ENCODE measurements at regions not wholly inside any gene's neighbourhood (a gene's known extent, or its start where the extent isn't known, plus 50 kb on each side); places are given as distances from the start of the nearest gene placed in this dataset.

DNA sequence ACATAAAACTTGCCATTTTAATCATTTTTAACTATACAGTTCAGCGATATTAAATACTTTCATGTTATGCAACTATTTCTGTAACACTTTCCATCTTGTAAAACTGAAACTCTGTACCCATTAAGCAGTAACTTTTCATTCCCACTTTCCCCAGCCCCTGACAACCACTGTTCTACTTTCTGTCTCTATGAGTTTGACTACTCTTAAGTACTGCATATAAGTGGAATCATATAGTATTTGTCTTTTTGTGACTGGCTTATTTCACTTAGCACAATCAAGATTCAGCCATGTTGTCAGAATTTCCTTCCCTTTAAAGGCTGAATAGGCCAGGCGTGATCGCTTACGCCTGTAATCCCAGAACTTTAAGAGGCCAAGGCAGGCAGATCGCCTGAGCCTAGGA lies 56.2 kb downstream of the ARHGAP35 start:
- TF ChIP-seq, protein P1, sequence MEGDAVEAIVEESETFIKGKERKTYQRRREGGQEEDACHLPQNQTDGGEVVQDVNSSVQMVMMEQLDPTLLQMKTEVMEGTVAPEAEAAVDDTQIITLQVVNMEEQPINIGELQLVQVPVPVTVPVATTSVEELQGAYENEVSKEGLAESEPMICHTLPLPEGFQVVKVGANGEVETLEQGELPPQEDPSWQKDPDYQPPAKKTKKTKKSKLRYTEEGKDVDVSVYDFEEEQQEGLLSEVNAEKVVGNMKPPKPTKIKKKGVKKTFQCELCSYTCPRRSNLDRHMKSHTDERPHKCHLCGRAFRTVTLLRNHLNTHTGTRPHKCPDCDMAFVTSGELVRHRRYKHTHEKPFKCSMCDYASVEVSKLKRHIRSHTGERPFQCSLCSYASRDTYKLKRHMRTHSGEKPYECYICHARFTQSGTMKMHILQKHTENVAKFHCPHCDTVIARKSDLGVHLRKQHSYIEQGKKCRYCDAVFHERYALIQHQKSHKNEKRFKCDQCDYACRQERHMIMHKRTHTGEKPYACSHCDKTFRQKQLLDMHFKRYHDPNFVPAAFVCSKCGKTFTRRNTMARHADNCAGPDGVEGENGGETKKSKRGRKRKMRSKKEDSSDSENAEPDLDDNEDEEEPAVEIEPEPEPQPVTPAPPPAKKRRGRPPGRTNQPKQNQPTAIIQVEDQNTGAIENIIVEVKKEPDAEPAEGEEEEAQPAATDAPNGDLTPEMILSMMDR (IDR thresholded peaks at IDR 0.05; ENCODE audit: borderline replicate concordance, extremely low read depth, low read length, poor library complexity, severe bottlenecking), result no peak
- H4K20me1 ChIP-seq (ENCODE audit: insufficient read depth, low read length), result peaks cover 39% of the 10 kb centered on the region; the same call in 1 of the 2 replicates
- ATAC-seq (ENCODE audit: insufficient read depth, low read depth), result no peak
- H3K36me3 ChIP-seq (ENCODE audit: insufficient read depth, low read length), result peaks cover 38% of the 10 kb centered on the region
- peaks cover 12% of the 10 kb centered on the region for H3K4me1 ChIP-seq (ENCODE audit: insufficient read depth, low read length)
- no peak overlapping the region for H3K4me2 ChIP-seq (ENCODE audit: insufficient read depth, low read length)
- no peak overlapping the region for H3K9ac ChIP-seq (ENCODE audit: low read depth, low read length)
- no peaks in the 10 kb centered on the region for H3K27me3 ChIP-seq (ENCODE audit: insufficient read depth, low read length, poor library complexity)
- no peak overlapping the region for H3K27ac ChIP-seq (ENCODE audit: low read length)
- H3K9me3 ChIP-seq (ENCODE audit: insufficient read depth, low read length, severe bottlenecking), result no peaks in the 10 kb centered on the region
- peaks cover 98% of the 10 kb centered on the region for H3K79me2 ChIP-seq (ENCODE audit: insufficient read depth, low read length)
- DNase-seq, result no peak
- H2AFZ ChIP-seq (ENCODE audit: low read depth, low read length), result no peak overlapping the region
- H3K4me3 ChIP-seq (ENCODE audit: low read depth in 1 of 2, low read length in 2 of 2), result no peak overlapping the region

DNA sequence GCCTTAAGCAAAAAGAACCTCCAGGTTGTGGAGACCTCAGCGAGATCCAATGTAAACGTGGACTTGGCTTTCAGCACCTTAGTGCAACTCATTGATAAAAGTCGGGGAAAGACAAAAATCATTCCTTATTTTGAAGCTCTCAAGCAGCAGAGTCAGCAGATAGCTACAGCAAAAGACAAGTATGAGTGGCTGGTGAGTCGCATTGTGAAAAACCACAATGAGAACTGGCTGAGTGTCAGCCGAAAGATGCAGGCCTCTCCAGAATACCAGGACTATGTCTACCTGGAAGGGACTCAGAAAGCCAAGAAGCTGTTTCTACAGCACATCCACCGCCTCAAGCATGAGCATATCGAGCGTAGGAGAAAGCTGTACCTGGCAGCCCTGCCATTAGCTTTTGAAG lies 58.5 kb downstream of the ARHGAP35 start:
- H3K27me3 ChIP-seq (ENCODE audit: insufficient read depth, low read length, poor library complexity), result no peaks in the 10 kb centered on the region
- no peak overlapping the region for H3K27ac ChIP-seq (ENCODE audit: low read length)
- H3K36me3 ChIP-seq (ENCODE audit: insufficient read depth, low read length), result peaks cover 50% of the 10 kb centered on the region
- peaks cover 35% of the 10 kb centered on the region for H4K20me1 ChIP-seq (ENCODE audit: insufficient read depth, low read length)
- no peak overlapping the region for H3K4me3 ChIP-seq (ENCODE audit: low read depth in 1 of 2, low read length in 2 of 2)
- no peak overlapping the region for H3K4me2 ChIP-seq (ENCODE audit: insufficient read depth, low read length)
- H3K79me2 ChIP-seq (ENCODE audit: insufficient read depth, low read length), result peaks cover 93% of the 10 kb centered on the region
- no peaks in the 10 kb centered on the region for H3K9me3 ChIP-seq (ENCODE audit: insufficient read depth, low read length, severe bottlenecking)
- no peaks in the 10 kb centered on the region for H3K4me1 ChIP-seq (ENCODE audit: insufficient read depth, low read length)
- no peak overlapping the region for H2AFZ ChIP-seq (ENCODE audit: low read depth, low read length)
- ATAC-seq (ENCODE audit: insufficient read depth, low read depth), result no peak
- H3K9ac ChIP-seq (ENCODE audit: low read depth, low read length), result no peak overlapping the region
- no peak for DNase-seq
- TF ChIP-seq EZH2 (IDR thresholded peaks at IDR 0.05; ENCODE audit: borderline replicate concordance, low read depth, low read length, severe bottlenecking), result no peak
- TF ChIP-seq, protein P1 (IDR thresholded peaks at IDR 0.05; ENCODE audit: borderline replicate concordance, extremely low read depth, low read length, poor library complexity, severe bottlenecking), result no peak

DNA sequence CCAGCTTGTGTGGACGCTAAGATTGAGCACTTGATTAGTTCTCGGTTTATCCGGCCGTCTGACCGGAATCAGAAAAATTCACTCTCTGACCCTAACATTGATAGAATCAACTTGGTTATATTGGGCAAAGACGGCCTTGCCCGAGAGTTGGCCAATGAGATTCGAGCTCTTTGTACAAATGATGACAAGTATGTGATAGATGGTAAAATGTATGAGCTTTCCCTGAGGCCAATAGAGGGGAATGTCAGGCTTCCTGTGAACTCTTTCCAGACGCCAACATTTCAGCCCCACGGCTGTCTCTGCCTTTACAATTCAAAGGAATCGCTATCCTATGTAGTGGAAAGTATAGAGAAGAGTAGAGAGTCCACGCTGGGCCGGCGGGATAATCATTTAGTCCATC lies 59.6 kb downstream of the ARHGAP35 start:
- Histone ChIP-seq H2AFZ (ENCODE audit: low read depth, low read length) (no peak overlapping the region), H3K79me2 (ENCODE audit: insufficient read depth, low read length) (peaks cover 93% of the 10 kb centered on the region), H3K9me3 (ENCODE audit: insufficient read depth, low read length, severe bottlenecking) (no peaks in the 10 kb centered on the region), H3K27me3 (ENCODE audit: insufficient read depth, low read length, poor library complexity) (no peaks in the 10 kb centered on the region), H4K20me1 (ENCODE audit: insufficient read depth, low read length) (peaks cover 38% of the 10 kb centered on the region), H3K4me1 (ENCODE audit: insufficient read depth, low read length) (no peaks in the 10 kb centered on the region), H3K4me2 (ENCODE audit: insufficient read depth, low read length) (no peak overlapping the region), H3K36me3 (ENCODE audit: insufficient read depth, low read length) (peaks cover 59% of the 10 kb centered on the region), H3K9ac (ENCODE audit: low read depth, low read length) (no peak overlapping the region), H3K27ac (ENCODE audit: low read length) (no peak overlapping the region), H3K4me3 (ENCODE audit: low read depth in 1 of 2, low read length in 2 of 2) (no peak overlapping the region)
- DNase-seq (no peak), ATAC-seq (ENCODE audit: insufficient read depth, low read depth) (no peak)
- TF ChIP-seq EZH2 (IDR thresholded peaks at IDR 0.05; ENCODE audit: borderline replicate concordance, low read depth, low read length, severe bottlenecking), result no peak
- TF ChIP-seq, protein P1 (IDR thresholded peaks at IDR 0.05; ENCODE audit: borderline replicate concordance, extremely low read depth, low read length, poor library complexity, severe bottlenecking), result no peak

DNA sequence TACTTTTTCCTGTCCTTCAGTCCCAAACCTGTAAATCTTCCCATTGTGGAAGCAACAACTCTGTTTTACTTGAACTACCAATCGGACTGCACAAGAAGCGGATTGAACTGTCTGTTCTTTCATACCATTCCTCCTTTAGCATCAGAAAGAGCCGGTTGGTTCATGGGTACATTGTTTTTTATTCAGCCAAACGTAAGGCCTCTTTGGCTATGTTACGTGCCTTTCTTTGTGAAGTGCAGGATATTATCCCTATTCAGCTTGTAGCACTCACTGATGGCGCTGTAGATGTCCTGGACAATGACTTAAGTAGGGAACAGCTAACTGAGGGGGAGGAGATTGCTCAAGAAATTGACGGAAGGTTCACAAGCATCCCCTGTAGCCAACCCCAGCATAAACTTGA lies 60.3 kb downstream of the ARHGAP35 start:
- no peak for DNase-seq
- peaks cover 65% of the 10 kb centered on the region for H3K36me3 ChIP-seq (ENCODE audit: insufficient read depth, low read length)

More for the DNA sequence above, 60.3 kb downstream of the ARHGAP35 start:
- TF ChIP-seq EZH2 (IDR thresholded peaks at IDR 0.05; ENCODE audit: borderline replicate concordance, low read depth, low read length, severe bottlenecking), result no peak
- TF ChIP-seq, protein P1 (IDR thresholded peaks at IDR 0.05; ENCODE audit: borderline replicate concordance, extremely low read depth, low read length, poor library complexity, severe bottlenecking), result no peak
- peaks cover 41% of the 10 kb centered on the region for H4K20me1 ChIP-seq (ENCODE audit: insufficient read depth, low read length)
- no peak overlapping the region for H2AFZ ChIP-seq (ENCODE audit: low read depth, low read length)
- H3K4me2 ChIP-seq (ENCODE audit: insufficient read depth, low read length), result no peak overlapping the region
- no peaks in the 10 kb centered on the region for H3K4me1 ChIP-seq (ENCODE audit: insufficient read depth, low read length)
- H3K27me3 ChIP-seq (ENCODE audit: insufficient read depth, low read length, poor library complexity), result no peaks in the 10 kb centered on the region
- H3K27ac ChIP-seq (ENCODE audit: low read length), result no peak overlapping the region
- no peak overlapping the region for H3K4me3 ChIP-seq (ENCODE audit: low read depth in 1 of 2, low read length in 2 of 2)
- H3K79me2 ChIP-seq (ENCODE audit: insufficient read depth, low read length), result peaks cover 93% of the 10 kb centered on the region
- H3K9ac ChIP-seq (ENCODE audit: low read depth, low read length), result no peak overlapping the region
- no peak for ATAC-seq (ENCODE audit: insufficient read depth, low read depth)
- H3K9me3 ChIP-seq (ENCODE audit: insufficient read depth, low read length, severe bottlenecking), result no peaks in the 10 kb centered on the region
